D341Med (cell line): ENCODE measurements at regions not wholly inside any gene's neighbourhood (a gene's known extent, or its start where the extent isn't known, plus 50 kb on each side); places are given as distances from the start of the nearest gene placed in this dataset.
"Not testable (repeated sequence)": the region's sequence is repeated elsewhere in the genome, so short reads cannot be mapped to it uniquely, and the experiment has no call there.

Source experiments
- DNase-seq: peaks from one replicate; pipeline ENCODE4 v3.0.0; 2012; ENCODE audit warnings: low spot score

GRCh38 chr4:43089730-43090129 is 197.2 kb downstream of the GRXCR1 start:
- no peak for DNase-seq

GRCh38 chr4:43103048-43103447 is 210.5 kb downstream of the GRXCR1 start:
- DNase-seq: no peak

GRCh38 chr4:43112139-43112538 is 219.6 kb downstream of the GRXCR1 start:
- DNase-seq: no peak

- no peak for DNase-seq
Observed at GRCh38 chr4:43113196-43113595, 220.7 kb downstream of the GRXCR1 start.

DNA sequence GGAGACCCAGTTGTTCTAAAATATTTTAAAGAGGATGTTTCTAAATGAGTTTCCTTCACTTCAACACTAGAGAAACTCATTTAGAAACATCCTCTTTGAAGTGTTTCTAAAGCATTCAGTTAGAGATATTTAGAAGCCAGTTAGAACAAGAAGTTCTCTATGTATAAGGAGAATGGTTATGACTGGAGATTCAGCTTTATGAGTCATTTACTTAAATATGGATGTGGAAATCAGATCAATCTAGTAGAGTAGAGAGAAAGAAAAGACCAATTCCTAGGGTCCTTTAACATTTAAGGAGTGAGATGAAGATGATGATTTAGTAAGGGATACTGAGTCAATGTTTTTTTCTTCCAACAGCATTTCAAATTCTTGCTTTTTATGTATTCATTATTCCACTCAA is 234.1 kb downstream of the GRXCR1 start:
- no peak for DNase-seq

DNA sequence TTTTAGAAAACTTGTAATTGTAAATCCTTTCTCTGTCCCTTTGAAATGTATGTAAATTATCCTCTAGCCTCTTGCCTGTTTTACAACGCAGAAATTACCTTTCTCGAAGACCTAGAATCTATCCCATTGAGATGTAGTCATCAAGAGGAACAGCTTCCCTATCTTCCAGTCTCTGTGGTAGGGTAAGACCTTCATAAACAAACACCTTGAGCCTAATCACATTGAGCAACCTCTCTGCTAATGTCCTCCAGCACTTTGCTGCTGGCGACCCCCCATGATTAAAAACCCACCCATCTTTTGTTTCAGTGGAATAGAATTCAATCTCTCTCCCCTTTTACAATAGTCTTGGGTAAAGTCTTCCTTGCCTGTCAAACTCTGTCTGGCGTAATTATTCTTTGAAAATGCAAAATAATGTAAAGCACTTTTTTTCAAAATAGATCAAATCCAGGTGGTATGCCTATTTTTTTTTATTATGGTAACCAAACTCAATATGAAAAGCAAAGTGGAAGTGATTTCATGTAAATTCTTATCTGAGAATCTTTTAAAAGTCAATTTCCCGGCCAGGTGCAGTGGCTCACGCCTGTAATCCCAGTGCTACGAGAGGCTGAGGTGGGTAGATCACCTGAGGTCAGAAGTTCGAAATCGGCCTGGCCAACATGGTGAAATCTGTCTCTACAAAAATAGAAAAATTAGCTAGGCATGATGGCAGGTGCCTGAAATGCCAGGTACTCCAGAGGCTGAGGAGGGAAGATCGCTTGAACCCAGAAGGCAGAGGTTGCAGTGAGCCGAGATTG is 237.9 kb downstream of the GRXCR1 start:
- no peak for DNase-seq

- peak; percentile 74 for DNase-seq
Observed at GRCh38 chr4:43132010-43132582, 239.6 kb downstream of the GRXCR1 start.

DNA sequence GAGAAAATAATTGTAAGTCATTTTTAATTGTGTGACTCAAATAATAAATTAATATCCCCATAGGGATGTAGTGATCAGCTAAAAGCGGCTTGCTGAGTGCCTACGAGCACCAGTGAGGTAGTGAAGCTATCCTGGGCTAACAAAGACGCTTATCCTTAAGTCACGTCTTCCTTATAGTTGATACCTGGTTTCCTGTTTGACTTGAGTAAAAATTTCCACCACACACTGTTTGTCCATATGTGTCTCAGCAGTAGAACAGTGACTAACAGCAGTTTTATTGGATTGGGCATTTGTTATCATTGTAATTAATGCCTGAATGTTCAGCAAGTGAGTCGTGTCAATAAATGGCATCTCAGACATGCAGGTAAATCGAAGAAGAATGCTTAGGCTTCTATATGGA is 241.1 kb downstream of the GRXCR1 start:
- DNase-seq: no peak

GRCh38 chr4:43136752-43137151 is 244.2 kb downstream of the GRXCR1 start:
- no peak for DNase-seq

- DNase-seq: no peak
Observed at GRCh38 chr4:43146198-43146597, 253.7 kb downstream of the GRXCR1 start.

GRCh38 chr4:43148481-43148880 is 256.0 kb downstream of the GRXCR1 start:
- no peak for DNase-seq

GRCh38 chr4:43163101-43163792 is 270.7 kb downstream of the GRXCR1 start:
- DNase-seq: no peak

- DNase-seq: no peak
Observed at GRCh38 chr4:43189741-43190140, 297.2 kb downstream of the GRXCR1 start.

- DNase-seq: not testable (repeated sequence)
Observed at GRCh38 chr4:43212576-43212975, 320.1 kb downstream of the GRXCR1 start.

- no peak for DNase-seq
Observed at GRCh38 chr4:43223820-43224219, 331.3 kb downstream of the GRXCR1 start.

GRCh38 chr4:43224559-43224958 is 332.0 kb downstream of the GRXCR1 start:
- no peak for DNase-seq

DNA sequence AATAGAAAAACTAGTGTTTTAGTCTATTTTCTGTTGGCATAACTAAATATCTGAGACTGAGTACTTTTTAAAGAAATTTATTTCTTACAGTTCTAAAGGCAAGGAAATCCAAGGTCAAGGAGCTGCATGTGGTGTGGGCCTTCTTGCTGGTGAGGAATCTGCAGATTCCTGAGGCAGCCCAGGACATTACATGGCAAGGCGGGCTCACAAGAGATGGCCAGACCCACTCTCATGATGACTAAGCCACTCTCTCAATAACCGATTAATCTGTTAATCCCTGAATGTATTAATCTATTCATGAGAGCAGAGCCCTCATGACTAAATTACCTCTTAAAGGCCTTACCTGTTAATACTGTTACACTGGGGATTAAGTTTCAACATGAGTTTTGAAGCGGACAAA is 340.8 kb downstream of the GRXCR1 start:
- DNase-seq: peak; percentile 64

- no peak for DNase-seq
Observed at GRCh38 chr4:43234626-43235415, 342.3 kb downstream of the GRXCR1 start.

GRCh38 chr4:43238008-43238407 is 345.5 kb downstream of the GRXCR1 start:
- DNase-seq: no peak

DNA sequence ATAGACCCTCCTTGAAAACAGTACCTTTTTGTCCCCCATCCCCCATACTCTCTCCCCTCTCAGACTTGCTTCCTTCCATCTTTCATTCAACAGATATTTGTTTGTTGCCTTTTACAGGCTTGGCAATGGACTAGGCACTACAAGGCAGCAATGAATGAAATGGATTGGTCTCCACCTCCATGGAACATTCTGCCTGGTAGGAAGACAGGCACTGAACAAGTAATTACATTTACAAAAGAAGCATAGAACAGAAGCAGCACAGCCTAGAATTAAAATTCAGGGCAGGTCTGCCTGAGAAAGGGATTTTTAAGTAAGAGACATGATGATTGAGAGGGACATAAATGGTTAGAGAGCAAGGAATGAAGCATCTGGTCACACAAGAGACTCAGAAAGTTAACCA is 346.1 kb downstream of the GRXCR1 start:
- no peak for DNase-seq

DNA sequence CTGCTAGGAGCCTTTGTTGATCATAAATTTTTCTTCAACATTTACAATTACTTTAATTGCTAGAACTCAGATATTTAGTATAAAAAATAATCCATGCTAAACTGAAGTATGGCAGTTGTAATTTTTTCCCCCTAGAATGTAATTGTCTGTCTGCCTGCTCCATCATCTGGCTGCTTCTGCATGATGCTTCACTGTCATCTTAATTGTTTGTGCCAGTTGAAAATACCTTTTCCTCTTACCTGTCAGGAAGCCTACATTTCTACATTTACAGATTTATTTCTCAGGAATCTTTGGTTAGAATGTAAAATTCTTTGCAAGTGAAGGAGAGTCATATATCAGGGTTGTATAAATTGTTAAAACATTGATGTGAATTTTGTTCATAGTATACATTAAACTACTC is 348.6 kb downstream of the GRXCR1 start:
- DNase-seq: no peak

DNA sequence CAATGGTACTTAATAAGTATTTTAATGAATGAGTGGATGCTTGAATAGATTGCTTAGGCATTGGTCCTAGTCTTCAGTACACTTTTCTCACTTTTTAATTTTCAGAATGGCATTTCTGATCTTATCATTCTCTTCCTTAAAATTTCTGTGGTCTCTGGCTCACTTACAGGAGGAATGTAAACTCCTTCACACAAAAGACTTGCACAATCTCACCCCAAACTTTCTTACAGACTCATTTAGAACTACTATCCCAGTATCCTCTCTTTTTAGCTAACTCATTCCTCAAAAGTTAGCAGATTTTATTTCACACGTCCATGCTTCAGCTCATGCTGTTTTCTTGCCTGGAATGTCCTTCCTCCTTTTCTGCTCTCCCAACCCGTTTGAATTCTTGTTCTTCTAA is 350.1 kb downstream of the GRXCR1 start:
- no peak for DNase-seq
